Midbrain (tissue), 1 donor: ENCODE measurements at regions not wholly inside any gene's neighbourhood (a gene's known extent, or its start where the extent isn't known, plus 50 kb on each side); places are given as distances from the start of the nearest gene placed in this dataset.

Experiments used
- DNase-seq: peaks from one replicate; lab custom pipeline; 2025; lab: John Stamatoyannopoulos, UW

DNA sequence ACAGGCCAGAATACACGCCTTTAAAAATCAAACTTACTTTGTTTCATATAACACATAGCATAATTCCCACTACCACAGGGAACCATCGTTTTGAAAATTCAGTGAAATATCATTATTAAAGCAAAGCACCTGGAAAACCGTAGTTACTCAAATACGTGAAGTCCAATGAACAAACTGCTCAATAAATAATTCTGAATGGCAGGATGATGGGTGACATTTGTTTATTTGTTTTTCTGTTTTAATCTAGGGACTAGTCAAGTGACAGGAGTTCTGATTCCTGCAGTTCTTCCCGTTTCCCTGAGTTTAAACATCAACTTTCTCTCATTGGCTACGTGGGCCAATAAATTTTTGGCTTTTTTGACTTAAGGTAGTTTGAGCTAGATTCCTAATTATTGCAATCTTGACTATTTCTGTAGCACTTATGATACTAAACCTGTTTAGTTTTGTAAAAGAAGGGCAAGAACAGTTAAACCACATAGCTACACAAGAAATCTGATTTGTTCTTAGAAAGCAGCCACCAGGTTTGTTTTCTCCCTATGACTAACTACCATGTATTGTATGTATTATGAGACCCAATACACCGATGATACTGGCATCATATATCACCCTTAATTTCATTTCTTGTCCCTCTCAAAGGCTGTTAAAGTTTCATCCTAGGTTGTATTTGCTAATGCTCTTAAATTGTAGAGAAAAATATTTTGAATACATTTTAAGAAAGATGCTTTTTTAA lies 411.2 kb downstream of the SHQ1 start:
- no peak for DNase-seq

DNA sequence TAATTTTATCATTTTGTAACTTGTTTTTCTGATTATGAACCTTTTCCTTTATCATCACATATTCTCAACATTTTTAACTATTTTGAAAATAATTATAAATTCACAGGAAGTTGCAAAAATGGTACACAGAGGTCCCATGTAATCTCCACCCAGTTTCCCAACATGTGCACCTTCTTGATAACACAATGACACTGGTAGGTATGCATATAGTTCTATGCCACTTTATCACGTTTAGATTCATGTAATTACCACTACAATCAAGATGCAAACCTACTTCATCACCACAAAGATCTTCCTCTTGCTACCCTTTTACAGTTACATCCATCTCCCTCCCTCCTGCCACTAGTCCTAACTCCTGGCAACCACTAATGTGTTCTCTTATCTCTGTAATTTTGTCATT lies 413.9 kb downstream of the SHQ1 start:
- no peak for DNase-seq

DNA sequence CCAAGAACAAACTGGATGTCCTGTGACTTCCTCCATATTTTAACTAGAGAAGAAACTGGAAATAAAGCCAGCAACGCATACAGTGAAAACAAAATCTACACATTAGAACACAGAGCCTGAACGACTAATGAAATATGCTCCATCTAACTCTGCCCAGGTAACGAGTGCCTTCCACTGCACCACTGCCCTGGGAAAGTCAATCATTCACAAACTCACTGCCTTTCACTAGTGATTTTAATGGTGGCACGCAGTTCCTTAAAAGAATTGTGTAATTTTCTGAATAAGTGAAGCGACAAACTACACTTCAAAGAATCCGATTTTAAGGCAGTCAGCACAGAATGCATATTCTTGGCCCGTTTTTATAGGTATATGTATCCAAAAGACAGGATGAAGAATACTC lies 416.0 kb downstream of the SHQ1 start:
- DNase-seq, result no peak

DNA sequence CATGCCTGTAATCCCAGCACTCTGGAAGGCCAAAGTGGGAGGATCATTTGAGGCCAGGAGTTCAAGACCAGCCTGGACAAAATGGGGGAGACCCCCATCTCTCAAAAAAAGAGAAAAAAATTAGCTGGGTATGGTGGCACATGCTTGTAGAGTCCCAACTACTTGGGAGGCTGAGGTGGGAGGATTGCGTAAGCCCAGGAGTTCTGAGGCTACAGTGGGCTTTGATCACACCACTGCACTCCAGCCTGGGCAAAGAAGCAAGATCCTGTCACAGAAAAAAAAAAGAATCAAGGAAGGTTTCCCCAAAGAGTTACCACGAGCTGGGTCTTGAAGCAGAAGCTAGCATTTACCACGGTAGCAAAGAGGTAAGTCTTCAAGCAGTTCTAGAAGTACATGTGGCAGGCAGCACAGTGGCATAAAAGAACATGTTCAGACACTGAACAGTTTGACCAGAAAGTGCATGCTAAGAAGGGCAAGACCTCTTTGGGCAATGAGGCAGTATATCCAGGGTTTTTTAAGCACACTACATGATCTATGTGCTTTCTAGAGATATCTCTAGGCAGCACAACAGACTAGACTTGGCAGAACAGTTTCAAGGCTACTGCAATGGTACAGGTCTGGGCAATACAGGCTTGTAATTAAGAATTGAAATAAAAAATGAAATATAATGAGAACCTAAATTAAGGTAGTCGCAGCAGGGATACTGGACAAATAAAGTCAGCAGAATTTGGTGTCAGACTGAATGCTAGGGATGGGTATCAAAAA lies 418.5 kb downstream of the SHQ1 start:
- DNase-seq, result no peak

DNA sequence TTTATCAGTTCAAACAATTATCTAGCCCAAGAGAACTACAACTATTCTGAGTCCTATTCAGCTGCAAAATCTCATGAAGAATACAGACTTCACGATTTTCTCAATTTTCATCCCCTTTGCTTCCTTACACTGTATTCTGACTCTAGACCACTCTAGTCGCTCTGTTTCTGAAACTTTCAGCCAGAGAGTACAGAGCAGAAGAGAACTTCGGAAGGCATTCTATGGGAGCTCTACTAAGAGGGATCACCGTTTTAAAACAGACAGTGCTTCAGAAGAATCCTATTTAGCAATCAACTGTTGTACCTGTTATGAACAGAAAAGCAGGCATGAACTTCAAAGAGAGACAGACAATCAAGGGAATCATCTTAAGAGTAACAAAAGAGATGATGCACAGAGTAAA lies 419.4 kb downstream of the SHQ1 start:
- no peak for DNase-seq

DNA sequence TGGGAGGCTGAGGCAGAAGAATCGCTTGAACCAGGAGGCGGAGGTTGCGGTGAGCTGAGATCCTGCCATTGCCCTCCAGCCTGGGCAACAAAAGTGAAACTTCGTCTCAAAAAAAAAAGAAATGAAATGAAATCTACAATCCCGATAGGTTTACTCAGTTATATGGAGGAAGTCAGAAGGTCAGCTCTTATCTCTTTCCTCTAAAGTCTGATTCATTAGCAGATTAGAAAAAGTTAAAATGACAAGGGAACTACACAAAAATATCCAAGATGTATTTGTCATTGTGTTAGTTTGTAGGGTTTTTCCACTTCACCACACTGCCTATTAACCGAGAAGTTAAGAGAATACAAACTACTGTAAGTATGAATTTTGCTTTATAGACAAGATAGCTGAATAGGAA lies 420.6 kb downstream of the SHQ1 start:
- no peak for DNase-seq

DNA sequence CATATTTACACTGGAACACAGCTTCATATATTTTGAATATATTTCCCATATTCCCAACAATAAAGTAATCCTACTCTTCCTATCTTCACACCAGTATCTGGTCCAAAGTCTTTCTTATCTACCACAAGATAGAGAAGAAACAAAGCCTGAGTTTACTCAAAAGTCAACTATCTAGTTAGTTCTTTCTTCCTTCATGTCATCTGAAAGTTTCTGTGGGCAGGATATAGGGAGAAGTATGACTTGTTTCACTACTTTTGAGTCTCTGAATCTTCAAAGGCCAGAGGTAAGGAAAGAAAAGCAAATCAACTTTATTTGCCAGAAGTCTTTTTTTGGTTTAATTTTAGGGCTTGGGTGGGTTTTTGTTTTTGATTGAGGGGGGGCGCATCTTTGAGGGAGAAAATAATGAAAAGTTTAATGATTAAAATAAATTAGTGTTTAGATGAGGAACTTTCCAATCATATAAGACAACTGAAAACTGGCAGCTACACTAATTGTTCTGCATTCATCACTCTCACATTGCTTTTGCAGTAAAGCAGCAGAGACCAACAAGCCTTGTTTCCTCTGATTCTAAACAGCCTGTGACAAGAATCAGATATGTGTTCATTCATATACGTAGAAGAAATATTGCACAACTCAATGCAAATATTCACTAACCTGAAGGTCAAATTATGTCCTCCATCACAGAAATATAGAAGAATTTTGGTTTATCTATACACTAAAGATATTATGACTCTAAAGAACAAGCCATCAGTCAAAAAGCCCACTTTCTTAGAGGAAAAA lies 421.4 kb downstream of the SHQ1 start:
- DNase-seq, result no peak

DNA sequence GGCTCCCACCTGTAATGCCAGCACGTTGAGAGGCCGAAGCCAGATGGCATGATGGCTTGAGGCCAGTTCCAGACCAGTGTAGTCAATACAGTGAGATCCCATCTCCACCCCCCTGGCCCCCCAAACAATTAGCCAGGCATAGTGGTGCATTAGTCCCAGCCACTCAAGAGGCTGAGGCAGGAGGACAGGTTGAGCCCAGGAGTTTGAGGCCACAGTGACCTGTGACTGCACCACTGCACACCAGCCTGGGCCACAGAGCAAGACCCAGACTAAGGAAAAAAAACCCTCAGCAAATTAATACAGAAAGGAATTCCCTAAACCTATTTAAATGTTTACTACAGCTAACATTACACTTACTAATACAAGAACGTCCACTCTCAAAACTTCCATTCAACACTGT lies 424.6 kb downstream of the SHQ1 start:
- no peak for DNase-seq

DNA sequence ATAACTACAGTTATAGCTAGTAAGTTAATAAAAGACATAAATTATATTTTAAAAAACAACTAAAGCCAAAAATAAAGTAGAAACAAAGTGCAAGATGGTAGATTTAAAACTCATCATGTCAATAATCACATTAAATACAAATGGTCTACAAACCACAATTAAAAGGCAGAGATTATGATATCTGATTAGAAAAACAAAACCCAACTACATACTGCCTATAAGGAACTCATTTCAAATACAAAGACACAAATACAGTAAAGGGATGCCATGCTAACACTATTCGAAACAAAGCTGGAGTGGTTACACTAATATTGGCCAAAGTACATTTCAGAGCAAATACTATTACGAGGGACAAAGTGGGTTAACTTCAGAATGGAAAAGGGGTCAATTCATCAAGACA lies 426.5 kb downstream of the SHQ1 start:
- no peak for DNase-seq

DNA sequence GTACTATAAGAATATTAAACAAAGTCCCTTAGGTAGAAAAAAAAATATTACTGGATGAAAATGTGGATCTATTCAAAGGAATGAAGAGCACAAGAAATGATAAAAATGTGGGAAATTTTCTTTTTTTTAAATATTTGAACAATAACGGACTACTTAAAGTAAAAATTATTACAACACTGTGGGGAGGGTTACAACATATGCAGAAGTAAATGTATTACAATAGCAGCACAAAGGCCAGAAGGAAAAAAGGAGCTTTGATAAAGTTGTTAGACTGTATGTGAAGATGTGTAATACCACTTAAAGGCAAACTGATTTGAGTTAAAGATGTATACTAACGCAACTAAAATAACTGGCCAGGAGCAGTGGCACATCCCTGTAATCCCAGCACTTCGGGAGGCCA lies 427.1 kb downstream of the SHQ1 start:
- DNase-seq, result no peak

DNA sequence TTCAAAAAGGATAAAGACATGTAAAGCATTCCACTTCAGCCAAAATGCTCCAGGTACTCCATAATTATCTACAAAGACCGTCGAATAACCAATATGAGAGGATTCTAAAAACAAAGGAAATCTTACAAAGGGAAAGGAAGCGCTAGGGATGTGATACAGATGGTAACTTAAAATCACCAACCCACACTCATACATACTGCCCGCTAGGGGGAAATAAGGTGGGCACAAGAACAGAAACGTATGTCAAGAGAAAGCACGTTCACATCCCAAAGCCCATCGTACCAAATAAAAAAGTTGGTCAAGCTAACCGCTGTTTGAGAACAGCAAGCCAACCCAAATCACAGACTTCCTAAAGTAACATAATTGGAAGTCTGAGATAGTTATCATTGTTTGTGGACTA lies 429.4 kb downstream of the SHQ1 start:
- no peak for DNase-seq

DNA sequence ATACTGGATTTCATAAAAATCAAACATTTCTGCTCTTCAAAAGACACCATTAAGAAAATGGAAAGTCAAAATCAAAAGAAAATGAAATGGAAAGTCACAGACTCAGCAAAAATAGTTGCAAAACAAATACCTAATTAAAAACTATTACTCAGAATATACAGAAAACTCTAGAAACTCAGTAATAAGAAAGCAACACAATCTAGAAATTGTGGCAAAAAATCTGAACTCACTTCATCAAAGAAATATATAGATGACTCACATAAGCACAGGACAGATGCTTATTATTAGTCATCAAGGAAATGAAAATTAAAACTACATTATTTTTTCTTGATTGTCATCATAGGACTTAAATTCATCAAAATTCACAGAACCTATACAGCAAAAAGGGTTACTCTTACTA lies 430.0 kb downstream of the SHQ1 start:
- no peak for DNase-seq

DNA sequence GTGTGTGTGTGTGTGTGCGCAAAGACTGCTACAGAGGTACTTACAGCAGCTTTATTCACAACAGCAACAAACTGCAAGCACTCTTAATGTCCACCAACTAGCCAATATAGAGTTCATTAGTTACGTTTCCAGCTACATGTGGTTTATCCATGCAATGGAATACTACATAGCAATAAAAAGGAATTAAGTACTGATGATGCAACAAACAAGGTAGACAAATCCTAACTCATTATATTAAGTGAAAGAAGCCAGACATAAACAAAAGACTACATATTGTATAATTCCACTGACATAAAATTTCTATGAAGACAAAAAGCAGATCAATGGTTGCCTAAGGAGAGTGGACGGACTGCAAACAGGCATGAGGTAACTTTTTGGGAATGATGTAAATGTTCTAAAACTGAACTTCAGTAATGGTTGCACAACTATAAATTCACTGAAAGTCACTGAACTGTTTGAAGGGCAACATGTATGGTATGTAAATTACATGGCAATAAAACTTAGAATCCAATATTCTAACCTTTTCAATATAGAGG lies 433.7 kb downstream of the SHQ1 start:
- DNase-seq, result no peak

DNA sequence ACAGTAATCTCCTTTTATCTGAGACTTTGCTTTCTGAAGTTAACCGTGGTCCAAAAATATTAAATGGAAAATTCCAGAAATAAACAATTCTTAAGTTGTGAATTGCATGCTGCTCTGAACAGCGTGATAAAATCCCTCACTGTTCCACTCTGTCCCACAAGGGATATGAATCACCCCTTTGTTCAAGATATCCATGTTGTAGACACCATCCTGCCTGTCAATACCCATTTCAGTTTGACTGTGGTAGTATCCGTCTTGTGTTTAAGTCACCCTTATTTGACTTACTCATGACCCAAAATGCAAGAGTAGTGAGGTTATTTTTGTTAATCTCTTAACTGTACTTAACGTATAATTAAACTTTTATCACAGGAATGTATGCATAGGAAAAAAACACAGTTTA lies 435.0 kb downstream of the SHQ1 start:
- peak; percentile 72 for DNase-seq

DNA sequence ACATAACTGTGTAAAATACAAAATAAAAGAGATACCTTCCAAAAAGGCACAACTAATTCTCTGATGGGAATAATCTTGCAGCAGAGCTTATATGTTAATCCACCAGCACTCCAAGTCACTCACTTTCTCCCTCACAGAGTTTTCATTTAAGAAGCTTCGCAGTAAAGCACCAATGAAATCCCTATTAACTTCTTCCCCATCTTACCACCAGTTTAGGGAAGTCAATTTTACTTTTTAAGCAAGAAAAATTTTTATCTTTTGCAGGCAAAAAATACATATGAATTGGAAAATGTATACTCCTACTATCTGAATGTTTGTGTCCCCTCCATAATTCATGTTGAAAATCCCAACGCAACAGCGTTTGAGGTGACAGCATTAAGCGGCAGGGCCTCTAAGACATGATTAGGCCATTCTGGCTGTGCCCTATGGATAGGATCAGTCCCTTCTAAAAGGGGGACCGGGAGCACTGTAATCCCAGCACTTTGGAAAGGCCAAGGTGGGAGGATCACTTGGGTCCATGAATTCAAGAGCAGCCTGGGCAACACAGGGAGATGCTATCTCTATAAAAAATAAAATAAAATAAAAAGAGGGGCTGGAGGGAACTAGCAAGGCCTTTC lies 435.8 kb downstream of the SHQ1 start:
- DNase-seq, result no peak

DNA sequence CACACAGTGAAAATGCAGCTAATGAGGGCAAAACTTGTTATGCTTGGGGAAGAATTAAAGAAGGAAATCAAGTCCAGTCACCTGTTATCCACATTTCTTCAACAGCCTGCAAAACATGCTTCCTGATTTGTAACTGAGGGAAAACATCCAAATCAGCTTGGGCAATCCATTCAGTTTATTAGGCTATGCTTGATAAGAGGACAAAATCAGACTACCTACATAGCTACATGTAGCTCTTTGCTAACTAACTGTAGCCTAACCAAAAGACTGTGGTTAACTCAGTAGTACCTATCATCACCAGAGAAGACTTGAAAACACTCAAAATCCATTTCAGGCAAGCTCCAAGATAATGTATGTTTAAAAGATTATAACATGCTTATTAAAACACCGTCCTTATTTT lies 436.4 kb downstream of the SHQ1 start:
- DNase-seq, result no peak

DNA sequence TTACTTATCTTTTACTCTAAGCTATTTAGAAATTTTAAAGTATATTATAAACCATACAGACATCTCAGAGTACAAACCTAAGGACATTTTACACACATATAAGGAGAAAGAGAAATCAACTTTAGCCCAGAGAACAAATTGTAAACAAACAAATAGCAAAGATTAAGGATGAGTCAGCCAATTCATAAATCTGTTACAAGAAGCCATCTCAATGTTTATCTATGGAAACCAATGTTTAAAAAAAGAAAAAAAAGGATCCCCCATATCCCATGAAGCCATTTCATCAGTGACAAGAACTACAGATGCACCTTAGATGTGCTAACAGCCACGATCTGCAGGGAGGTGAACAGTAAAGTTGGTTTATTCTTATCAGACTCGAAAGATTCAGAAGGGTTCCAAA lies 437.1 kb downstream of the SHQ1 start:
- DNase-seq, result no peak

DNA sequence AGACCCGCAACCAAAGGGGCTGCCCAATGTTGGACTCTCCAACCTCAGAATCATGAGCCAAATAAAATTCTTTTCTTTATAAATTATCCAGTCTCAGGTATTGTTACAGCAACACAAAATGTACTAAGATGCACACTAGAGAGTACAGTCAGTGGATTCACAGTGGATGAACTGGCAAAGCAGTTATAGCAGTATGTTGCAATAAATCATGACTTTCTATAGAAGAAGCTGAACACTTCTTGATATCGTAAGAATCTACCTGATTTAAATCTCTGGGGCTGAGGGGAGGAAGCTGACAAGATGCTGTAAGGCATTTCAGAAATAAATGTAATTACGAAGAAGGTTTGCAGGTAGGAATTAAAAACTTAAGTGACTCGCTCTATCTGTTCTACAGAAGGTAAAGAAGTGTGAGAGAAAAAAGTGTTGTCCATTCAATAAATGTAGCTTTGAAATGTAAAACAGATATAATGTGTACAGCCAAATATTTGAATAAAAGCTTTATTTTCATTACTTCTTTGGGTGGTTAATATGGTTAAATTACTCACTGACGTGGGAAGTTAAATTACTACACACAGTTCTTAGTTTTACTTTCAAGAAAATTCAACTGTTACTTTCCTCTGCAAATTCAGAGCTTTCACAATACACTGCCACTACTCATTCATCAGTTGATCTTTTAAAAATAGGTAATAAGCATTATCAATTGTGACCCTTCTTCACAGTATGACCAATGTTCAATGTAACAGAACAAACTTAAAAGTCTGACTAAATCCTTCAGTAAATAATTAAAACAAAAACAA lies 439.1 kb downstream of the SHQ1 start:
- no peak for DNase-seq

DNA sequence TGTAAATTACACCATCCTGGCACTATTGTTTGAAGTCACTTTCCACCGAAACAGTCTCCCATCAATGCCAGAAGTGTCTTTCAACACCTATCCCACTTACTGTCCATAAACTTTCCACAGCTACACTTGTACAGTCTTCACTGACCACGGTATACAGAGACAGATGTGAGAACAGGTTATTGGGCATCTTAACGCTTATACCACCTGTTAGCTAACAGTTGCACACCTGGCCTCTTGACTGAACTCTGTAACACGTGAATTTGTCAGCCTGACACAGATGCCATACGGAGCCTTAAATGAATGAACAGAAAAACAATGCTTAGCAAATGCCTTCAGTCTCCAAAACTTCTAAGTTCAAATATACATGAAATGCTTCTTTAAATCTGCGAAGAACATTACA lies 440.5 kb downstream of the SHQ1 start:
- DNase-seq, result no peak

DNA sequence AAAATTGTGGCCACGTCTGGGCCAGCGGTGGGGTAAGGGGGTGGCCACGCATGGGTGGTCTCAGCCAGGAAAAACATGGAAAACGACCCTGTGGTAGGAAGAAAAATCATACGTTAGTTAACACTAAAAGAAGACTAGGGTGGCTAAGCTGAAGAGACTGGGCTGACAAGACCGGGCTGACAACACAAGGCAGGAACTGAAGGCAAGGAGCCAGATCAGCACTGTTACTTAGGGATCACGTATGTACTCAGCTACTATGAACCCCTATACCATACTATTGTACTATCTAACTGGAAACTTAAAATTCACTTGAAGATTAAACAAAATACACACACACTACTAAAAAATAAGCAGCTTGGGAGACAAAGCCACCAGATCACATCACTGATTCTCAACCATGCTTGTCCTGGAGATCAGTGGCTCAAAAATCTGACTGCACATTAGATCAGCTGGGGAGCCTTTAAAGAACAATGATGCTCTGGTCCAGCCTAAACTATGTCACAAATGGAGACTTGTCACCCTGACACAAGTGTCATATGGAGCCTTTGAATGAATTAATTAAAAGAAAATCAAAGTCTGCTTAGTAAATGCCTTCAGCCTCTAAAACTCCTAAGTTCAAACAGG lies 442.2 kb downstream of the SHQ1 start:
- no peak for DNase-seq

DNA sequence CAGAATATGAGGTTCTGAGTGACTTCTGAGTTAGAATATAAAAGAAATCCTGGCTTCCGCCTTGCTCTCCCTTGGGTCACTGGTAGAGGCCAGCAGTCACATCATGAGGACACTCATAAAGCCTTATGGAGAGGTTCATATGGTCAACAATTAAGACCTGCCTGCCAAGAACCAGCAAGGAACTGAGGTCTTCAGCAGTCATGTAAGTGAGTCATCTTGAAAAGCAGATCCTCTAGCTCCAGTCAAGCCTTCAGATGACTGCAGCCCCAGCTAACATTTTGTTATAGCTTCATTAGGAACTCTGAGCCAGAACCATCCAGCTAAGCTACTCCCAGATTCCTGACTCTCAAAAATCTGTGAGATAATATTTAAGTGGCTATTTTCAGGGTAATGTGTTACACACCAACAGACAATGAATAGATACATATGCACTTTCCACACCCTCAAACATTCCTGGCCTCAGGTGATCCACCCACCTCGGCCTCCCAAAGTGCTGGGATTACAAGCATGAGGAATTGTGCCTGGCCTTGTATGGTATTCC lies 447.2 kb downstream of the SHQ1 start:
- DNase-seq, result no peak
